Esophagus mucosa (tissue), 1 donor: ENCODE measurements at regions not wholly inside any gene's neighbourhood (a gene's known extent, or its start where the extent isn't known, plus 50 kb on each side); places are given as distances from the start of the nearest gene placed in this dataset.

Source experiments
- ATAC-seq: fragments of 200-7000 bp; cut with Tn5 transposase; one replicate; pipeline ENCODE4 v1.9.1; 2020
- donor health status: DM: yes; HTN: yes; CAD: no.

DNA sequence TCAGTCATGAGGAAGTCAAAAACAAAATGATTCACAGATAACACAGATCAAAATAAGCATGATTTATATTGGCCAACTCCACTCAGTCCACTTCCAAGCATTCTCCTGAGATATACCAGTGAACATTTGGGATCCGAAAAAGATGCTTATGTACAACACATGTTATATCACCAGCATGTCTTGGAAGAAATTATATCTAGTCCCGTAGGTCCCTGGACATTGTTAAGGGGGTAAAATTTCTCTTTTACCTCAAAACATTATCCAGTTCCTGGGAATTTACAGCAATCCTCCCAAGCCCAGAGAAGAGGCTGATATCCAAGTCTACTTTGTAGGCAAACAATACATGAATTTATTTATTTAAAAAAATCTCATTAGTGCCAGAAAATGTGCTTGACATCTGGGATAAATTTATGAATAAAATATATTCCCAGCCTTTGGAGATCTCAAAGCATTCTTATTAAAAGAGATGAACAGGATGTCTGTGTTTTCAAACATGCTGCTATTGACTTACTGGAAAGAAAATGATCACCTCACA is 582.2 kb upstream of the ZWINT start:
- ATAC-seq = no peak

GRCh38 chr10:56934515-56934914 is 573.5 kb upstream of the ZWINT start:
- ATAC-seq = no peak

- no peak for ATAC-seq
These were observed 567.7 kb upstream of the ZWINT start for GRCh38 chr10:56928714-56929113.

DNA sequence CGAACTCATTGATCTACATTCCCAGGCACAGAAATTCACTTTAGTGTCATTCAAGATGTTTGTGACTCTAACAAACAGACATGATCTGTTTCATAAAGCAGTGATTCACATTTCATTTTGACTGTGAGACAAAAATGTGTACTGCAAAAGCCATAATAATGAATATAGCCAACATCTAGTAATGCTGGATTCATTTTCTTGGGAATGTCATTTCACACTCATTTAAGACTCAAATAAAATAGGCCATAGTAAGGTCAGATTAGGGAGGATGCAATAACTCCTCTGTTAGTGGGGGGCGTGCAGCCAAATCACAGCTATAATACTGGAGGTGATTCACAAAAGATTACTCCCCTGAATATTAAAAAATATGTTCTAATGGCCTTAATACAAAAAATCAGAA is 566.6 kb upstream of the ZWINT start:
- no peak for ATAC-seq

DNA sequence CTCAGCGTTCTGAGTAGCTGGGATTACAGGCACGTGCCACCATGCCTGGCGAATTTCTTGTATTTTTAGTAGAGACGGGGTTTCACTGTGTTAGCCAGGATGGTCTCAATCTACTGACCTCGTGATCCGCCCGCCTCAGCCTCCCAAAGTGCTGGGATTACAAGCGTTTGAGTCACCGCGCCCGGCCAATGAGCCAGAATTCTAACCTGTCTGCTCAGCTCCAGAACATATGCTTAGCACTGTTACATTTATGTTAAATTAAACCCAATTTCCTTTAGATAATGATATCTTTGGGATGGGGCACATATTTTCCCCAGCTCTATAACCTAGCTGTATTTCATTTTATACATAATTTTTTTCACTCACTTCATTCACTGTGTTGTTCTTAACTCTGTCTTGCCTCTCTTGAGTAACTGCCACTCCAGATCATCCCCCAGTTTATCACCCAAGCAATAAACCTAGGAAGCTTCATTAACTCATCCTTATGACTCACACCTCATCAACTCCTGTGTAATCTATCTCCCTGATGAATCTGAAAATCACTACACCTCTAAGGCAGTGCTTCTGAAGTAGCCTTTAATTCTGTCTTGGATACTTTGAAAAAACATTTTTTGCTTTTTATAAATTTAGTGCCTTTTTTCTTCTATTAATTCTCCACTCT is 559.7 kb upstream of the ZWINT start:
- no peak for ATAC-seq

DNA sequence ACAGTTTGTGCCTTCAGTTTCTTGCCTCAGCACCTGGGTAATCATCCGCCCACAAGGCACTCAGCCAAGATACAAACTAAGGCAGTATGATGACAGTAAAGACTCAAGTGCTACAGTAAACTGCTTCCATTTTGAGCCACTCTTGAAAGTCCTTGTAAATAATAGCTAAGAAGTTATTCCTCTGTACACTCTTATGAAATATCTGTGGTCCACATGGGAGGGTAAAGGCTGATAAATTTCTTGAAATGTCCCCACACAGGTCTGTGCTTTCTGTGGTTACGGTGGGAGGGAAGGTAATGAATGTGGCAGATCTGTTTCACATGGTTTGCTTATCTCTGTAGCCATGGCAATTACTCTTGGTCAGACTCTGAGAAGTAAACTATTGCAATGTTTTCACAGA is 551.0 kb upstream of the ZWINT start:
- ATAC-seq = no peak

DNA sequence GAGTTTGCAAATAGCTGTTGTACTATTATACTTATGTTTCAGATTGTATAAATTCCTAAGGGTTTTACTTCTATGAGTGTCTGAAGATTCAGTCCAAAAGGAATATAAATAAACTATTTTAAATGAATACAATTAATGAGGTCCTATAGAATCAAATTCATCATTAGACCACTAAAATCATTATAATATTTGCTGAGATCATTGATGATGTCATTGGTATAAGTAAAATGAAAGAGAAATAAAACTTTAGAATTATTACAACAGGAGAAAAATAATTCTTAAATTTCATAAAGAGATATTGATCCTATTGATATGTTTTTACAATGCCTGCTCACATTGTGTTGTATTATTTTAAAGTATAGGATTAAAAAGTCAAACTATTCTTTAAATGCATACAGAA is 544.0 kb upstream of the ZWINT start:
- no peak for ATAC-seq

- no peak for ATAC-seq
These were observed 541.5 kb upstream of the ZWINT start for GRCh38 chr10:56902554-56902953.

DNA sequence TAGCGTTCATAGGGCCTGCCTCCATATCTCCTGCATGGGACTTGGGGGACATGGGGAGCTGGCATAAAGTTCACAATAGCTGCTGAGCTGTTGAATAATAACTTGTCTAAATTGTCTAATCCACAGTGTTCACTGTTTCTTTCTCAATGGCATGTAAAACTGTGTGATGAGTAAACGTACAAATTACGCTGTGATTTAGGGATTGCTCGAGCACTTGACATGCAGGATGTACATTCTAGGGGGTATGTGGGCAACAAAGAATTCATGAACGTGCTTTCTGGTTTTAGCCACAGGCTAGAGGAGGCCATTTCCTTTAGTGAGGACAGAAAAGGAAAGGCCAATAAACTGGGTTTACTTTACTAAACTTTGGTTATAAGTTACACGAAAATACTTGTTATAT is 534.2 kb upstream of the ZWINT start:
- no peak for ATAC-seq

DNA sequence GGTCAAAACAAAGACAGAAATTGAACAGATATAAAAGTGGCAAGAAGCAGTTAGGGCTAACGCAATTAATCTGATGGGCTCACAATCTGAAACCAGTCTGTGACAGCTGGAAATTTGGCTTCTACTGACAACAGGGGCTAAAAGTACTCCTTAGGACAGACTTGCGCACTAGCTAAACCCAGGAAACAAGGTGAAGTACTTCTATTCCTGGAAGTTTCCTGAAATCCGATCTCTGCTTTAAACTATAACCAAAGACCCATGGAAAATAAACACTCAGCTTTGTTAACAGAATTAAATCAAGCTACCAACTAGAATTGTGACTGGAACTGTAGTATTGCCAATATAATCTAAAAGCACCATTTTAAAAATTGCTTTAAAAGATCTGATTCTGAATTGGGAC is 520.2 kb upstream of the ZWINT start:
- ATAC-seq = no peak

DNA sequence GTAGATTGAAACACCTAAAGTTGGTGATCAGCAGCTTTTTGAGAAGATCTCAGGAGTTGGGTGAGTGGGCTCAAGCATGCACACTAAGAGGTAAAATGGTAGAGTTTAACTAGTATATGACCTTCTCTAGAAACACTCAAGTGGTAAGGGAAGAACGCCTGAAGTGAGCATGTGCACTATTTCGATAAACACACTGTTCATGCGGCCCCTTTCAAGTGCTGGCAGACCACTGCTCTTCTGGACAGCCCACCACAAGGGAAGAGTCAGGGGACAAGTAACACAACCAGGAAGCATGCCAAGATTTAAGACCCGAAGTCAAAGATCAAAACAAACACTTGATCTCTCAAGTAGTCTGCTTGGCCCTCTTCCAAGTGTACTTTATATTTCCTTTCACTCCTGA is 519.5 kb upstream of the ZWINT start:
- ATAC-seq = no peak

GRCh38 chr10:56874950-56875349 is 513.9 kb upstream of the ZWINT start:
- no peak for ATAC-seq

DNA sequence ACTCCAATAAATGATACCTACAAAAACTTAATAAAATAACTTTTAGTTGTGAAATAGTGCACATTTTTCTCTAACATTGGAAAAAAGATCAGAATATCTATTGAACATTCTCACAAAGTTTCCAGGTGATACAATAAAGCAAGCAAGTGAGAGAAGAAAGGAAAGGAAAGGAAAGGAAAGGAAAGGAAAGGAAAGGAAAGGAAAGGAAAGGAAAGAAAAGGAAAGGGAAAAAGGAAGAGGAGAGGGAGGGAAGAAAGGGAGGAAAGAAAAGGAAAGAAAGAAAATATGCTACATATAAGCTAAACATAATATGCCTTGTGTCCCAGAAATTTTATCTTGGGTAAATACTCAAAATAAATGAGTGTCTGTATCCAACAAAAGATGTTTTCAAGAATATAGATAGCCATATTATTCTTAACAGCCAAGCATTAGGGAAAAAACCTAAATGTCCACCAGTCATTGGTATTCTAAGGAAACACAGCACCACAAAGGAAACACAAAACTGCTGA is 510.2 kb upstream of the ZWINT start:
- ATAC-seq = no peak

GRCh38 chr10:56867236-56867635 is 506.2 kb upstream of the ZWINT start:
- no peak for ATAC-seq

GRCh38 chr10:56856569-56856968 is 495.5 kb upstream of the ZWINT start:
- no peak for ATAC-seq

DNA sequence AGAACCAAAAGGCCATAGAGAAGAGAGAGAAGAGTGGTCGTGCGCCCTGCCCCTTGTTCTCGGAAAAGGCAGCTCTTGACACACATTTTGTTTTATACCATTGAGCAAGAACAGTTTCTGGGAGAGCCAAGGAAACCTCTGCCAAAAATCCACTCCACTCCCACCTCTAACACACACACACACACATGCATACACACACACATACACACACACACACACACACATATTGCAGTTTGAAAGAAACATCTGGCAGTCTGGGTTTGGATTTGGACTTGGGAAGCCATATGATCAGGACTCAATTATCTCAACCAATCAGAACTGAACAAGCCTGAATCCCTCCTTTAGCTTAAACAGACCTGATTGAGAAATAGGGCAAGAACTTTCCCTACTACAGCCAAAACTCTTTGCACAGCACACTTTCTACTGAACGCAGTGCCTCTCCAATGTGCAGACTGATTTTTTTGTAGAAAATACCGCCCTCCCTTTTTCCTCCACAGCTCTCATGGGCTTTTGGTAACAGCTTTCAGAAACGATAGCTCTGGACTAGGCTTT is 484.0 kb upstream of the ZWINT start:
- no peak for ATAC-seq

GRCh38 chr10:56836659-56837058 is 475.6 kb upstream of the ZWINT start:
- no peak for ATAC-seq

GRCh38 chr10:56831681-56832080 is 470.6 kb upstream of the ZWINT start:
- ATAC-seq = no peak

- ATAC-seq = no peak
These were observed 462.8 kb upstream of the ZWINT start for GRCh38 chr10:56823849-56824248.

DNA sequence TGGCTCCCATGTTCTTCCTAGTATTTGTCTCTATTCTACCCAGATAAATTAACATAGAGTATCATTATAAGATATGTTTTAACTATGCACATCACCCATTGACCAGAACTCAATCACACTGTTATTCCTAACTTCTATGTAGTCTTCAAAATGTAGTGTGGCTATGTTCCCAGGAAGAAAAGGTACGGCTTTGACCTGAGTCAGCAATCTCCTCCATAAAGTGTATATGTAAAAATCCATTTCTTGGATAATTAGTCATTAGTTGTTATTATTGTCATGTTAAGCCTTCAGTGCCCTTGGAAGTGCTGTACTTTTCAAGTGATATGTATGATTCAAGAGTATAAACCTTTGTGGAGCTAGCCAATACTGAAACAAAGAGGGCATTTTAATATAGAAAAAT is 444.0 kb upstream of the ZWINT start:
- no peak for ATAC-seq

GRCh38 chr10:56785292-56785691 is 424.2 kb upstream of the ZWINT start:
- ATAC-seq = no peak

GRCh38 chr10:56782503-56782902 is 421.4 kb upstream of the ZWINT start:
- no peak for ATAC-seq

DNA sequence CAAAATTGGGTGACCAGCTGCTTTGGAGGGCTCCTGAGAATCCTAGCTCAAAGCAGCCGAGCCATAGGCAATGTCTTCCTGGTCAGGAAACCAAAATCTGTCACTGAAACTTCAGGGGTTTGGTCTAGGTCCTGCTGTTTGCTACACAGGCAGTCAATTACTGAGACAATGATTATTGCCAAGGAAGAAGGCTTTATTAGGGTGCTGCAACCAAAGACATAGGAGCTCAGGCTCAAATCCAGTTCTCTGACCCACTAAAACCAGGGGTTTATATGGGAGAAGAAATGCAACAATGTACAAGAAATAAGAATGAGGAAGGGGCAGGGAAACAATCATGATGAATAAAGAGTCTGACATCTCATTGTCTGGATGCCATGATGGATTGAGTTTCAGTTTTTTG is 410.3 kb upstream of the ZWINT start:
- ATAC-seq = no peak

GRCh38 chr10:56763090-56763489 is 402.0 kb upstream of the ZWINT start:
- no peak for ATAC-seq

- ATAC-seq = no peak
These were observed 384.4 kb upstream of the ZWINT start for GRCh38 chr10:56745490-56745889.
